NT2/D1 (cell line): ENCODE measurements at regions not wholly inside any gene's neighbourhood (a gene's known extent, or its start where the extent isn't known, plus 50 kb on each side); places are given as distances from the start of the nearest gene placed in this dataset.

ENCODE experiments used
- SUZ12 ChIP-seq: IDR thresholded peaks from 2 replicates; pipeline ENCODE4 v1.6.1; 2011; ENCODE audit not compliant: insufficient read length, insufficient read depth; ENCODE audit errors: extremely low read depth
- YY1 ChIP-seq: IDR thresholded peaks from 2 replicates; pipeline ENCODE4 v1.6.1; 2011; ENCODE audit not compliant: insufficient read length, insufficient read depth
- ZNF274 ChIP-seq: IDR thresholded peaks from 2 replicates; pipeline ENCODE4 v1.6.1; 2011; ENCODE audit warnings: mild to moderate bottlenecking, low read depth, low read length

GRCh38 chr2:57947398-57947797, 99.2 kb upstream of the VRK2 start:
- no peak for TF ChIP-seq ZNF274
- no peak for TF ChIP-seq YY1
- TF ChIP-seq SUZ12: no peak
